Neuronal stem cell (in vitro differentiated cells): ENCODE measurements at regions not wholly inside any gene's neighbourhood (a gene's known extent, or its start where the extent isn't known, plus 50 kb on each side); places are given as distances from the start of the nearest gene placed in this dataset.
"Not testable (repeated sequence)": the region's sequence is repeated elsewhere in the genome, so short reads cannot be mapped to it uniquely, and the experiment has no call there.

Experiments
- DNase-seq: peaks from one replicate; pipeline ENCODE4 v3.0.0-alpha.2; 2013; ENCODE audit warnings: low spot score
- H2AFZ ChIP-seq: one replicate; pipeline ENCODE4 v1.6.1; 2013; ENCODE audit warnings: mild to moderate bottlenecking, low read length, inconsistent platforms
- H2AK5ac ChIP-seq: 2 replicates; pipeline ENCODE4 v1.6.1; 2013; ENCODE audit warnings: low read depth, mild to moderate bottlenecking, inconsistent platforms, low read length, moderate library complexity, mixed read lengths
- H2BK120ac ChIP-seq: 2 replicates; pipeline ENCODE4 v1.6.1; 2013; ENCODE audit warnings: low read depth, mild to moderate bottlenecking, inconsistent platforms, low read length, moderate library complexity, mixed read lengths
- H2BK12ac ChIP-seq: one replicate; pipeline ENCODE4 v1.6.1; 2013; ENCODE audit warnings: low read length, inconsistent platforms
- H2BK15ac ChIP-seq: 2 replicates; pipeline ENCODE4 v1.6.1; 2013; ENCODE audit warnings: mild to moderate bottlenecking, low read length, inconsistent platforms, mixed read lengths
- H2BK5ac ChIP-seq: one replicate; pipeline ENCODE4 v1.6.1; 2013; ENCODE audit warnings: inconsistent platforms, mild to moderate bottlenecking, low read length, moderate library complexity
- H3K14ac ChIP-seq: one replicate; pipeline ENCODE4 v1.6.1; 2013; ENCODE audit warnings: low read length, inconsistent platforms
- H3K18ac ChIP-seq: 2 replicates; pipeline ENCODE4 v1.6.1; 2013; ENCODE audit warnings: low read length, inconsistent platforms
- H3K23ac ChIP-seq: 2 replicates; pipeline ENCODE4 v1.6.1; 2013; ENCODE audit warnings: low read depth, mild to moderate bottlenecking, mixed read lengths, low read length, inconsistent platforms; ENCODE audit not compliant: poor library complexity
- H3K27ac ChIP-seq: replicated peaks from 3 replicates; pipeline ENCODE4 v1.5.1; 2013; ENCODE audit warnings: low read length, inconsistent platforms
- H3K27me3 ChIP-seq, 3 experiments: 2 replicates each; pipeline ENCODE4 v1.6.1; 2013; ENCODE audit warnings: low read length in 3 of 3, mild to moderate bottlenecking in 2 of 3, inconsistent platforms in 1 of 3, low read depth in 1 of 3, mixed read lengths in 1 of 3, moderate library complexity in 1 of 3; ENCODE audit not compliant: control insufficient read depth in 3 of 3, insufficient read depth in 3 of 3
- H3K36me3 ChIP-seq, 2 donors: replicated peaks in 1 of 2; 2 replicates each; pipeline ENCODE4 v1.6.1; 2013; ENCODE audit warnings: low read length in 2 of 2; ENCODE audit not compliant: control insufficient read depth in 2 of 2, insufficient read depth in 2 of 2
- H3K4ac ChIP-seq: 2 replicates; pipeline ENCODE4 v1.6.1; 2013; ENCODE audit warnings: inconsistent platforms, mild to moderate bottlenecking, low read length, moderate library complexity
- H3K4me1 ChIP-seq, 2 donors: 1 replicate in 1 of 2; 2 replicates in 1 of 2; pipeline ENCODE4 v1.6.1; 2013; ENCODE audit warnings: low read length in 2 of 2, low read depth in 1 of 2; ENCODE audit not compliant: control insufficient read depth in 2 of 2, insufficient read depth in 1 of 2
- H3K4me2 ChIP-seq: one replicate; pipeline ENCODE4 v1.6.1; 2013; ENCODE audit warnings: mild to moderate bottlenecking, low read length, inconsistent platforms; ENCODE audit not compliant: insufficient read depth, poor library complexity, severe bottlenecking
- H3K4me3 ChIP-seq, 2 donors: 2 replicates each; pipeline ENCODE4 v1.5.1; 2013; ENCODE audit warnings: low read length in 2 of 2, mild to moderate bottlenecking in 2 of 2, inconsistent platforms in 1 of 2, moderate library complexity in 1 of 2
- H3K79me1 ChIP-seq: one replicate; pipeline ENCODE4 v1.6.1; 2013; ENCODE audit warnings: low read depth, mild to moderate bottlenecking, inconsistent platforms, low read length, moderate library complexity
- H3K9ac ChIP-seq: one replicate; pipeline ENCODE4 v1.6.1; 2013; ENCODE audit warnings: mild to moderate bottlenecking, low read depth, low read length, inconsistent platforms; ENCODE audit not compliant: poor library complexity
- H3K9me3 ChIP-seq, 2 donors: replicated peaks in 1 of 2; 2 replicates each; pipeline versions ENCODE3 to v1.6.1; 2013; ENCODE audit warnings: low read length in 2 of 2, mild to moderate bottlenecking in 2 of 2, inconsistent platforms in 1 of 2, low read depth in 1 of 2, mixed read lengths in 1 of 2, moderate library complexity in 1 of 2; ENCODE audit not compliant: control insufficient read depth in 2 of 2, insufficient read depth in 1 of 2
- H4K8ac ChIP-seq: one replicate; pipeline ENCODE4 v1.6.1; 2013; ENCODE audit warnings: low read depth, mild to moderate bottlenecking, inconsistent platforms, low read length, moderate library complexity
- H4K91ac ChIP-seq: one replicate; pipeline ENCODE4 v1.6.1; 2013; ENCODE audit warnings: low read length, low read depth, mild to moderate bottlenecking, inconsistent platforms; ENCODE audit not compliant: poor library complexity
- WGBS, 2 donors: extraction: QIAGEN DNeasy Blood & Tissue Kit; methylation state at CpG; one replicate each; pipeline ENCODE4 v1.1.7; 2013; ENCODE audit warnings: missing lambda C conversion rate in 2 of 2, mixed read lengths in 1 of 2; ENCODE audit not compliant: insufficient read length in 2 of 2, insufficient replicate concordance in 1 of 2; ENCODE audit errors: extremely low coverage in 2 of 2; 5-methylcytosine and 5-hydroxymethylcytosine counted together

GRCh38 chr20:12535770-12536169 is 473.0 kb upstream of the SPTLC3 start:
- no peak for DNase-seq
- Histone ChIP-seq H3K14ac (no peak overlapping the region), H3K9me3 (no peaks in the 10 kb centered on the region), H2AFZ (no peak overlapping the region), H3K23ac (no peak overlapping the region), H3K27me3 (no peaks in the 10 kb centered on the region), H2BK5ac (no peak overlapping the region), H2BK120ac (no peak overlapping the region), H3K4ac (no peak overlapping the region), H4K8ac (no peak overlapping the region), H3K79me1 (no peaks in the 10 kb centered on the region), H3K4me1 (no peaks in the 10 kb centered on the region), H3K4me3 (no peak overlapping the region), H2BK15ac (no peak overlapping the region), H3K27ac (no peak overlapping the region), H2AK5ac (no peak overlapping the region), H2BK12ac (no peak overlapping the region), H4K91ac (no peak overlapping the region), H3K9ac (no peak overlapping the region), H3K18ac (no peak overlapping the region), H3K4me2 (no peak overlapping the region), H3K36me3 (no peaks in the 10 kb centered on the region)
- no CpG with 5 or more reads among the region's 2 CpGs for WGBS, 2 donors

GRCh38 chr20:12554426-12554825 is 454.3 kb upstream of the SPTLC3 start:
- Histone ChIP-seq H3K79me1 (no peaks in the 10 kb centered on the region), H2BK5ac (no peak overlapping the region), H2BK12ac (no peak overlapping the region), H2AK5ac (no peak overlapping the region), H3K9me3 (no peaks in the 10 kb centered on the region), H3K27me3 (no peaks in the 10 kb centered on the region), H3K27ac (no peak overlapping the region), H3K4me3 (no peak overlapping the region), H2BK15ac (no peak overlapping the region), H3K14ac (no peak overlapping the region), H4K91ac (no peak overlapping the region), H3K23ac (no peak overlapping the region), H3K4me2 (no peak overlapping the region), H2AFZ (no peak overlapping the region), H3K36me3 (no peaks in the 10 kb centered on the region), H4K8ac (no peak overlapping the region), H3K9ac (no peak overlapping the region), H3K4me1 (no peaks in the 10 kb centered on the region), H3K4ac (no peak overlapping the region), H2BK120ac (no peak overlapping the region), H3K18ac (no peak overlapping the region)
- DNase-seq: no peak
- WGBS, 2 donors: no CpG with 5 or more reads among the region's 2 CpGs

DNA sequence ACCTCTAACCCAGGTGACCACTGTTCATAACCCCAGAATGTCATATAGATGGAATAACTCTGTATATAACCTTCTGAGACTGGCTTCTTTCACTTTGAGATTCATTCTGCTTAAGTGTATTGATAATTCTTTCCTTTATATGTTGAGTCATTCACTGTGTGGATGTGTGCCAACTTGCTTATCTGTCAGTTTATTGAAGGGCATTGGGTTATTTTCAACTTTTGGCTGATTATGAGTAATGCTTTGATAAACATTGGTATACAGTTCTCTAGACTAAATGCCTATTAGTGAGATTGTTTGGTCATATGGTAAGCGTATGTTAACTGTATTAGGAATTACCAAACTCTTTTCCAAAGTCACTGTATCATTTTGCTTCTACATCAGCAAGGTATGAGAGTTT is 453.4 kb upstream of the SPTLC3 start:
- Histone ChIP-seq H2BK15ac (no peak overlapping the region), H3K27me3 (no peaks in the 10 kb centered on the region), H3K23ac (no peak overlapping the region), H3K4me1 (no peaks in the 10 kb centered on the region), H3K4ac (no peak overlapping the region), H4K91ac (no peak overlapping the region), H3K36me3 (no peaks in the 10 kb centered on the region), H2BK120ac (no peak overlapping the region), H3K18ac (no peak overlapping the region), H4K8ac (no peak overlapping the region), H3K9me3 (no peaks in the 10 kb centered on the region), H3K9ac (no peak overlapping the region), H3K14ac (no peak overlapping the region), H3K4me3 (no peak overlapping the region), H3K27ac (no peak overlapping the region), H2AK5ac (no peak overlapping the region), H3K4me2 (no peak overlapping the region), H3K79me1 (no peaks in the 10 kb centered on the region), H2AFZ (no peak overlapping the region), H2BK12ac (no peak overlapping the region), H2BK5ac (no peak overlapping the region)
- WGBS, 2 donors: no CpG with 5 or more reads among the region's 1 CpG
- no peak for DNase-seq

GRCh38 chr20:12555849-12556248 is 452.9 kb upstream of the SPTLC3 start:
- not testable (repeated sequence) for H2BK120ac ChIP-seq, H2AK5ac ChIP-seq, H3K4me3 ChIP-seq, H3K36me3 ChIP-seq, H2BK12ac ChIP-seq, H3K79me1 ChIP-seq, H3K9me3 ChIP-seq, DNase-seq, H3K9ac ChIP-seq, H4K91ac ChIP-seq, H2BK15ac ChIP-seq, H4K8ac ChIP-seq, H3K27ac ChIP-seq, H2BK5ac ChIP-seq, H3K14ac ChIP-seq, H3K27me3 ChIP-seq, H3K18ac ChIP-seq, H3K23ac ChIP-seq, H2AFZ ChIP-seq, H3K4me1 ChIP-seq, H3K4ac ChIP-seq, H3K4me2 ChIP-seq
- no CpG with 5 or more reads among the region's 12 CpGs for WGBS, 2 donors
